ENCODE measurements at regions not wholly inside any gene's neighbourhood (a gene's known extent, or its start where the extent isn't known, plus 50 kb on each side); places are given as distances from the start of the nearest gene placed in this dataset.
A peak's percentile ranks its signal among the peaks of the same experiment; 100 is the strongest.
"Not testable (repeated sequence)": the region's sequence is repeated elsewhere in the genome, so short reads cannot be mapped to it uniquely, and the experiment has no call there.

- H3K9ac ChIP-seq (ENCODE audit: low read length); H3K27me3 ChIP-seq (ENCODE audit: low read depth, low read length); H2AFZ ChIP-seq (ENCODE audit: low read depth, low read length); H3K4me1 ChIP-seq (ENCODE audit: low read length); H3K4me2 ChIP-seq (ENCODE audit: low read length); H4K20me1 ChIP-seq (ENCODE audit: insufficient read depth, low read length); H3K36me3 ChIP-seq (replicated peaks; ENCODE audit: low read depth, low read length); H3K9me3 ChIP-seq (ENCODE audit: insufficient read depth, low read length); H3K79me2 ChIP-seq (ENCODE audit: low read length); H3K4me3 ChIP-seq (ENCODE audit: low read length); H3K27ac ChIP-seq (ENCODE audit: low read length): not testable (repeated sequence)
Measured at GRCh38 chrX:79827611-79828010, 186.9 kb upstream of the TBX22 start.

GRCh38 chrX:79850114-79850513, 164.4 kb upstream of the TBX22 start:
- peak; percentile 12 for TF ChIP-seq CTCF (IDR thresholded peaks at IDR 0.05; ENCODE audit: low read depth, low read length)
- H3K27ac ChIP-seq (ENCODE audit: low read length); H3K4me1 ChIP-seq (ENCODE audit: low read length); H3K4me2 ChIP-seq (ENCODE audit: low read length); H3K36me3 ChIP-seq (replicated peaks; ENCODE audit: low read depth, low read length); H4K20me1 ChIP-seq (ENCODE audit: insufficient read depth, low read length); H2AFZ ChIP-seq (ENCODE audit: low read depth, low read length); H3K4me3 ChIP-seq (ENCODE audit: low read length); H3K79me2 ChIP-seq (ENCODE audit: low read length); H3K9me3 ChIP-seq (ENCODE audit: insufficient read depth, low read length); H3K27me3 ChIP-seq (ENCODE audit: low read depth, low read length); H3K9ac ChIP-seq (ENCODE audit: low read length): not testable (repeated sequence)

- Histone ChIP-seq H3K27ac (ENCODE audit: low read length) (no peak overlapping the region), H3K4me2 (ENCODE audit: low read length) (no peak overlapping the region), H3K36me3 (replicated peaks; ENCODE audit: low read depth, low read length) (no peaks in the 10 kb centered on the region), H3K4me3 (ENCODE audit: low read length) (no peak overlapping the region), H3K79me2 (ENCODE audit: low read length) (no peaks in the 10 kb centered on the region), H3K9me3 (ENCODE audit: insufficient read depth, low read length) (no peaks in the 10 kb centered on the region), H3K27me3 (ENCODE audit: low read depth, low read length) (no peaks in the 10 kb centered on the region), H2AFZ (ENCODE audit: low read depth, low read length) (no peak overlapping the region), H3K4me1 (ENCODE audit: low read length) (no peaks in the 10 kb centered on the region), H4K20me1 (ENCODE audit: insufficient read depth, low read length) (no peaks in the 10 kb centered on the region), H3K9ac (ENCODE audit: low read length) (no peak overlapping the region)
- TF ChIP-seq EZH2phosphoT487 (IDR thresholded peaks at IDR 0.05; ENCODE audit: low read depth) = no peak
Measured at GRCh38 chrX:79854469-79854868, 160.1 kb upstream of the TBX22 start.
